Stromal cell of bone marrow (primary cell): ENCODE measurements at regions not wholly inside any gene's neighbourhood (a gene's known extent, or its start where the extent isn't known, plus 50 kb on each side); places are given as distances from the start of the nearest gene placed in this dataset.

Source experiments
- DNase-seq: peaks from one replicate; pipeline ENCODE4 v3.0.0-alpha.2; 2012; ENCODE audit warnings: low read depth

DNA sequence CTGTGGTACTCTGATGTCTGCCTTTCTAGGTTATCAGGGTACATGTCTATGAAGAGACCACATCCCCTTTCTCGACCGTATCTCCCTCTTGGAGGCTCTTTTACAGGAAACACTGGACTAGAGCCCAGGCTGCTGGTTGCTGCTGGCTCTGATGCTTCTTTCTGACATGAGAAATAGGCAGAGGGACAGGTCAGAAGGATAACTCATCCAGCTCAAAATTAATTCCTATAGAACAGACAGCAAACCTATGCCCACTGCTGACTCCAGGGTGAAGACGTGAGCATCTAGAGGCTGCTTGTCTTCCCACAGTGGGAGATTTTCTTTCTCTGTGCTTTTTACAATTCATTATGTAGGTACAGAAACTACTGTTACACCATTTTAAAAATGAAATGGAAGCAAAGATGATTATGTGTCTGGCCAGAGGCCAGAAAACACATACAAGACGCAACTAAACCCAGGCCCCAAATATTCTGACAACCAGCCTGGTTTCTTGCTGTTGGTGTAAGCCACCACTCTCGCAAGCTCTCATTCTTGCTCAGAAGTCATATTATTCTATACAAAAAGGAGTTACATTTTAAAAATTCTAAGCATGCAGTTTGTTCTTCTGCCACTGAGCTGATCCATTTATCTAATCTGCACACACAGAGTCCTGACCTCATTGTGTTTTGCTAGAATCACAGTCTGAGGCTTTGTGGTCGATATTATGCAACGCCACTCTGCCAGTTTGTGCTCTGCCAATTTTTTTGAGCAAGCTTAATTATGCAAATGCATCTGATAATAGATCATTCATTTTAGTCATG lies 424.3 kb downstream of the KIF20B start:
- DNase-seq, result peak; percentile 50

DNA sequence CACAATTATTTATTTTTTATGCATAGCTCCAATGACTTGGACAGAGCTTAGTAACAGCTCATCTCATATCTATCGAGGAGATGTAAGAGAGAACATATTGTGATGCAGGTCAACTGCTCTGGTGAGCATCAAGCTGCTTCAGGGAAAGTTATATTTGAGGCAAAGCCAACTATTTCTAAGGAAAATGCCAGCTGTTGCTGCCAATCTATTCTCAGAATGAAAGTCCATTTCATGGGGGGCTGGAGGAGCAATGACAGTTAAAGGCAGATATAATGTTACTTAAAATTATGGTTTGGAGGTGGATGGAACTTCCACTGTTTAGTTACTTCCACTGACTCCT lies 424.8 kb downstream of the KIF20B start:
- no peak for DNase-seq

GRCh38 chr10:90130321-90131086 lies 429.1 kb downstream of the KIF20B start:
- DNase-seq, result no peak

DNA sequence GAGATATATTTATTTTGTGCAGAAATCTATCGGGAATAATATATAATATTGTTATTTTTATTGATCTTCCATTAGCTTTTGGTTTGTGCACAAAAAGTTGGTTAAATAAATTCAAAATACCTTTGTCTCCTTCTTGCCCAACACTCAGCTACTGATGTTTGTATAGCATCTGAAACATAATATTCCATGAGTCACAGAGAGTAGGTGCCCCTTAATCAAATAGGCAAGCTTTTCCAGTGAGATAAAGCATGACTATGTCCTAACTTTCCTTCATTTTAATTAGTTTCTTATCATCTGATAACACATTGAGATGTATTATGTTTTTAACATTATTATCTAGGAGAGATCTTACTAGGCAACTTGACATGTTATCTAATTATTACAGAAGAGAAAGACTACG lies 432.2 kb downstream of the KIF20B start:
- DNase-seq, result no peak

- DNase-seq, result no peak
Observed at GRCh38 chr10:90136731-90137316, 435.4 kb downstream of the KIF20B start.

DNA sequence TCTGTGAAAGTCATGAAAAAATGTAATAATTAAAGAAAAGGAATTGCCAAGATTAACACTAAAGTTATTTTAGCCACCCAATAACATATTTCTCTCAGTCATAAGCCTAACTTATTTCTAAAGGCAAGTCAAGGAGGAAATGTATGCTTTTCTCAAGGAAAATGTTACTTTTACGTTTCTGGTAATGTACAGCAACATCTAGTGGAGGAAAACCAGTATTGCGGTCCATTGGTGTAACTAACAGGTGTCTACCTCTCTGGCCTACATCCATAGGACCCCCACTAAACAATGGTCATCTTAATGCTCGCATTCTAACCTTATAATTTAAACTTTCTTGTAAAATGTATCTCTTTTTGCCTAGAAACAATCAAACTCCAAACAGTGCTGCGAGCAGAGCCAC lies 437.5 kb downstream of the KIF20B start:
- no peak for DNase-seq

- DNase-seq, result no peak
Observed at GRCh38 chr10:90141791-90142190, 440.4 kb downstream of the KIF20B start.

DNA sequence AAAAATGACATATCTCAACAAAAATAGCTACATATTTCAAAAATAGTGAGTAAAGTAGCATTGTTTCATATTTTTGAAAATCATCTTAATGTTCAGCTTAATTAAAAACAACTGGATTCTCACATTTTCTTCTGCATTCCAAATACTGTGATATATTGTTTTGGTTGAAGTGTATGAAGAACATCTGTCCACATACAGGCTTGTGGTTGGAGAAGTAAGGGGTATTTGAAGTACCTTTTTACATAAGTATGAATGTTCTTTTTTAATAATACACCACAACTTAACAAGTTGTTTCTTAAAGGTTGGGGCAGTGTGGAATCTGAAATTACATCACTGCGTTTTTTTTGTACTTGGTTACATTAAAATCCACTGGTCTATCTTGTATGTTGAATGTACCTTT lies 442.5 kb downstream of the KIF20B start:
- DNase-seq, result no peak

GRCh38 chr10:90148116-90148855 lies 446.9 kb downstream of the KIF20B start:
- DNase-seq, result no peak

DNA sequence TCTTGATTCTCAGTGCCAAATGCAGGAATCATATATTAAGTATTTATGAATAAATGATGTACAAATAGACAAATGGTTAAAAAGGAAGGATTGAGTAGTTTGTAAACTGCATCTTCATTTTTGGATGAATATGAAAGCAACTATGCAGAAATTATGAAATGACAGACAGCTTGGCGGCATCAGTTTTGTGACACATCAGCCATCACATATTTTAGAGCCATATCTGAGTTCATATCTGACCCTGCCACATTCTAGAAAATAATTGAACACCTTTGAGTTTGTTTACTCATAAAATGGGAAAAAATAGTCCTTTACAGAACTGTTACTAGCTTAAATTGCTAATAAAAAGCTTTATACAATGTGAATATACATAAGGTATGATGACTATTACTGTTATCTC lies 448.2 kb downstream of the KIF20B start:
- no peak for DNase-seq

DNA sequence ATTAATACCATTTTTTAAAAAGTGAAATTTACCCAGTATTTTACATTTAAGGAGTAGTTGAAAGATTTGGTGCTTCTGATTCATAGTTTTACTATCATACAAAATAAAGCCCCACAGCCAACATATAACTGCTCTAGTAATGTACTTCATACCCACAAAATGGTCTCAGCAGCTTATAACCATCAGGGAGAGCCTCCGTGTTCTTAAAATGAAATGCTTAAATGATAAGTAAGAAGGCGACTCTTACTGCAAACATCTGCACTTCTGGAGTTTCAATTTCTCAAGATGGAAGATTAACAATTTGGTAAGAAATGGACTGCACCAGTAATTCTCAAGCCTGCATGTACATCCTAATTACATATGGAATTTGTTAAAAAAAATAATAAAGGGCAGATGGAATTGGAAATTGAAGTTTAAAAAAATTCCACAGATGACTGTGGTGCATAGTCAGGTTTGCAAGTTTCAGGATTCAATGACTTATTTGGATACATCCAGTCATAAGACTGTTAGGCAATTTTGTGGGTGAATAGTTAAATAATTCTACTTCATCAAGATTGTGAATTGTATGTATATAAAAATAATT lies 461.0 kb downstream of the KIF20B start:
- peak; percentile 16 for DNase-seq

- DNase-seq, result peak; percentile 41
Observed at GRCh38 chr10:90167174-90168064, 466.0 kb downstream of the KIF20B start.

DNA sequence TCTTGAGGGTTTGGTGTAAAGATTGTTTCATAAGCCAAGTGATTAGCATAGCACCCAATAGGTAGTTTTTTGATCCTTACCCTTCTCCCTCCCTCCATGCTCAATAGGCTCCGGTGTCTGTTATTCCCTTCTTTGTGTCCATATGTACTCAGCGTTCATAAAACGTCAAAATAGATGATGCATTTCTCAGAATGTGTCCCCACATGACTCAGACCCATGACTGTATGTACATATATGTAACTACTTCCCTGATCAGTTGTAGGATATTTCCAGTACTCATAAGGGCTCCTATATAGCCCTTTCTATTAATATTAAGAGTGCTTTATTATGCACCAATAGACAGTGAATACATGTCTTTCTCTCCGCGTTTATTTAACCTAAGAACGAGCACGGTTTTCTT lies 466.9 kb downstream of the KIF20B start:
- DNase-seq, result no peak

GRCh38 chr10:90171014-90171722 lies 469.8 kb downstream of the KIF20B start:
- no peak for DNase-seq

GRCh38 chr10:90174531-90174930 lies 473.1 kb downstream of the KIF20B start:
- no peak for DNase-seq

DNA sequence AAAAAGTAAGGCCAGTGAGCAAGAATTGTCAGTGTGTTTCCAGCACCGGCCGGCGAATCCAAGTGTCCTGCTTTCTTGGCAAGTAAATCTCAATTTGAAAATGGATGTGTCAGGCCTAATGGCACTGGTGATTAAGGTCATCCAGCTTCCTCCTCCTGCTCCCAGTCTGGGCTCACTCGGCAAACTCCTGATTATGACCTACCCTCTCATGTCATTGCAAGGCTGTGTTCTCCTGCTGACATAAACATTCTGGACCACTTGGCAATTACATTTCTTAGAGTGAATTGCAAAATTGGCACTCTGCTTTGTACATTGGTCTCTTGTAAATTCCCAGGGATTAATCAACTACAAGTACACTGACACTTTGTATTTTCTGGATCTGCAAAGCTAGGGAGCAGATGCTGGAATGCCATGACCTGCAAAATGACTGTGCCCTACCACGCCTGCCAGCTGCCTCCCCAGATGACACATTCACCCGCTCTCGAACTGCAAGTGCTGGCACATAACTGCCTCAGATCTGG lies 473.8 kb downstream of the KIF20B start:
- no peak for DNase-seq

GRCh38 chr10:90179696-90180407 lies 478.5 kb downstream of the KIF20B start:
- peak; percentile 82 for DNase-seq

GRCh38 chr10:90180886-90181691 lies 479.7 kb downstream of the KIF20B start:
- DNase-seq, result no peak

GRCh38 chr10:90192825-90193224 lies 491.4 kb downstream of the KIF20B start:
- no peak for DNase-seq
